ENCODE measurements at regions not wholly inside any gene's neighbourhood (a gene's known extent, or its start where the extent isn't known, plus 50 kb on each side); places are given as distances from the start of the nearest gene placed in this dataset.

DNA sequence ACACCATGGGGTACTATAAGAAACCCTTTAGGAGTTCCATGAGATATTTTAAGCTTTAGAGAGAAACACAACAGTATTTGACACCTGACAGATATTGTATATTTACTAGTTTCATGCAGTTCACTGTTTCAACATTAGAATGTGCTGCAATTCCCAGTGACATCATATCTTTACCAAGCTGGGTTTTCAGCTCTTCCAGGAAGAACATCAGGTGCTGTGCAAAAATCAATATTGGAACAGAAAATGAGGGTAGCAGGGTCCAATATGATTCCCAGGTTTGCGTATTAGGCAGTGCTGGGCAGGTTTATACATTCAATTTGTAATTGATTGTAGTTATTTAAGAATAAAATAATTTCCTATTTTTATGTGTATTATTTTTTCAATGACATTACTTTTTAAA, 500.0 kb upstream of the EPHA7 start:
- TF ChIP-seq POLR2A (IDR thresholded peaks at IDR 0.05) = no peak
- TF ChIP-seq, protein P1, sequence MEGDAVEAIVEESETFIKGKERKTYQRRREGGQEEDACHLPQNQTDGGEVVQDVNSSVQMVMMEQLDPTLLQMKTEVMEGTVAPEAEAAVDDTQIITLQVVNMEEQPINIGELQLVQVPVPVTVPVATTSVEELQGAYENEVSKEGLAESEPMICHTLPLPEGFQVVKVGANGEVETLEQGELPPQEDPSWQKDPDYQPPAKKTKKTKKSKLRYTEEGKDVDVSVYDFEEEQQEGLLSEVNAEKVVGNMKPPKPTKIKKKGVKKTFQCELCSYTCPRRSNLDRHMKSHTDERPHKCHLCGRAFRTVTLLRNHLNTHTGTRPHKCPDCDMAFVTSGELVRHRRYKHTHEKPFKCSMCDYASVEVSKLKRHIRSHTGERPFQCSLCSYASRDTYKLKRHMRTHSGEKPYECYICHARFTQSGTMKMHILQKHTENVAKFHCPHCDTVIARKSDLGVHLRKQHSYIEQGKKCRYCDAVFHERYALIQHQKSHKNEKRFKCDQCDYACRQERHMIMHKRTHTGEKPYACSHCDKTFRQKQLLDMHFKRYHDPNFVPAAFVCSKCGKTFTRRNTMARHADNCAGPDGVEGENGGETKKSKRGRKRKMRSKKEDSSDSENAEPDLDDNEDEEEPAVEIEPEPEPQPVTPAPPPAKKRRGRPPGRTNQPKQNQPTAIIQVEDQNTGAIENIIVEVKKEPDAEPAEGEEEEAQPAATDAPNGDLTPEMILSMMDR (IDR thresholded peaks at IDR 0.05) = no peak
